GM23248 (cell line): ENCODE measurements at regions not wholly inside any gene's neighbourhood (a gene's known extent, or its start where the extent isn't known, plus 50 kb on each side); places are given as distances from the start of the nearest gene placed in this dataset.

Experiments used
- DNase-seq: peaks from one replicate; pipeline ENCODE4 v3.0.0-alpha.2; 2015
- H2AFZ ChIP-seq: fragments of 200-600 bp; sonication (generic); 2 replicates; pipeline ENCODE4 v1.6.1; 2016; ENCODE audit warnings: antibody characterized with exemption
- H3F3A ChIP-seq: fragments of 200-600 bp; sonication (generic); 2 replicates; pipeline ENCODE4 v1.6.1; 2016; ENCODE audit warnings: mild to moderate bottlenecking, antibody characterized with exemption, mixed run types; ENCODE audit not compliant: insufficient read depth
- H3K27ac ChIP-seq: fragments of 200-600 bp; sonication (generic); 2 replicates; pipeline ENCODE4 v1.5.1; 2016; ENCODE audit warnings: mild to moderate bottlenecking
- H3K27me3 ChIP-seq: fragments of 200-600 bp; sonication (generic); replicated peaks from 2 replicates; pipeline ENCODE4 v1.6.1; 2016; ENCODE audit warnings: mild to moderate bottlenecking; ENCODE audit not compliant: insufficient read depth
- H3K36me3 ChIP-seq: fragments of 200-600 bp; sonication (generic); 2 replicates; pipeline ENCODE4 v1.6.1; 2016; ENCODE audit warnings: low read depth, mild to moderate bottlenecking
- H3K4me1 ChIP-seq: fragments of 200-600 bp; sonication (generic); 2 replicates; pipeline ENCODE4 v1.6.1; 2016; ENCODE audit warnings: mild to moderate bottlenecking; ENCODE audit not compliant: insufficient read depth
- H3K4me2 ChIP-seq: fragments of 200-600 bp; sonication (generic); one replicate; pipeline ENCODE4 v1.6.1; 2016; ENCODE audit warnings: mild to moderate bottlenecking; ENCODE audit not compliant: unreplicated experiment
- H3K4me3 ChIP-seq: fragments of 200-600 bp; sonication (generic); 2 replicates; pipeline ENCODE4 v1.5.1; 2016; ENCODE audit warnings: mild to moderate bottlenecking
- H3K79me2 ChIP-seq: fragments of 200-600 bp; sonication (generic); 2 replicates; pipeline ENCODE4 v1.6.1; 2016; ENCODE audit warnings: mild to moderate bottlenecking; ENCODE audit not compliant: insufficient read depth
- H3K9ac ChIP-seq: fragments of 200-600 bp; sonication (generic); 2 replicates; pipeline ENCODE4 v1.6.1; 2016; ENCODE audit warnings: mild to moderate bottlenecking
- H3K9me2 ChIP-seq: fragments of 200-600 bp; sonication (generic); 2 replicates; pipeline ENCODE4 v1.6.1; 2016; ENCODE audit warnings: mixed run types, mild to moderate bottlenecking, moderate library complexity; ENCODE audit not compliant: insufficient read depth
- H3K9me3 ChIP-seq: fragments of 200-600 bp; sonication (generic); one replicate; pipeline ENCODE4 v1.6.1; 2017; ENCODE audit warnings: low read depth
- H4K20me1 ChIP-seq: fragments of 200-600 bp; sonication (generic); 2 replicates; pipeline ENCODE4 v1.6.0; 2016; ENCODE audit not compliant: insufficient read depth
- EZH2 ChIP-seq: fragments of 200-600 bp; sonication (generic); IDR thresholded peaks from 2 replicates; pipeline ENCODE4 v1.6.1; 2018; ENCODE audit warnings: antibody characterized with exemption, mild to moderate bottlenecking; ENCODE audit not compliant: insufficient read depth, poor library complexity, severe bottlenecking
- EZH2phosphoT487 ChIP-seq: fragments of 200-600 bp; sonication (generic); IDR thresholded peaks from 2 replicates; pipeline ENCODE4 v1.6.1; 2018; ENCODE audit warnings: antibody characterized with exemption, moderate library complexity, mild to moderate bottlenecking, low read depth; ENCODE audit not compliant: insufficient read depth
- WGBS, 2 experiments: methylation state at CpG; one replicate each; pipeline ENCODE4 v1.1.6; 2015 to 2017; ENCODE audit warnings: low lambda C conversion rate in 2 of 2, low coverage in 1 of 2; ENCODE audit errors: missing lambda C conversion rate in 2 of 2; 5-methylcytosine and 5-hydroxymethylcytosine counted together
- in situ Hi-C: fragments of 300-500 bp; cut with MboI; formaldehyde crosslinking; loops from 2 replicates; pipeline ENCODE4 v1.15.0; 2020

DNA sequence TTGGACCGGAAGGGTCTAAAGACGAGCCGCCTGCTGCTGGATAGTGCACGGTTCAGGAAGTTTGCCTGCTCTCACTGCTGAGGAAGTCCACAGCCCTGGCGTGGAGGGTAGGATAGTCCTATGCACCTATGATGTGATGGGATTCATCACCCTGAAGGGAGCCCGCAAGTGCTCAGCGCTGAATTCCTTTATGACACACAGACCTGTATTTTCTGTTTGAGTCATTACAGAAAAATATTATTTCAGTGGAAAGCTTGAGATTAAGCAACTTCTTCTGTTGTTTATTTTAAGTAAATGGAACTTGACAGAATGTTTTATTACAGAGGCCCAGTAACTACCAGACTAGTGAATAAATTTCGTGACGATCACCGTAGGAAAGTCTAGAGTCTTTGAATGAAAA is 123.2 kb downstream of the TRIML1 start:
- Histone ChIP-seq H3K4me2 (no peak overlapping the region), H3K9me3 (peaks cover 3% of the 10 kb centered on the region), H3K27me3 (no peaks in the 10 kb centered on the region), H4K20me1 (no peaks in the 10 kb centered on the region), H3K4me3 (no peak overlapping the region), H2AFZ (no peak overlapping the region), H3F3A (no peaks in the 10 kb centered on the region), H3K4me1 (no peaks in the 10 kb centered on the region), H3K9ac (no peak overlapping the region), H3K79me2 (no peaks in the 10 kb centered on the region), H3K9me2 (no peaks in the 10 kb centered on the region), H3K27ac (no peak overlapping the region), H3K36me3 (no peaks in the 10 kb centered on the region)
- no peak for TF ChIP-seq EZH2phosphoT487
- TF ChIP-seq EZH2 = no peak
- WGBS, 2 experiments = 33 to 35% methylated on average over 10 of the region's 10 CpGs
- DNase-seq = no peak
- in situ Hi-C loops = no loop called here

DNA sequence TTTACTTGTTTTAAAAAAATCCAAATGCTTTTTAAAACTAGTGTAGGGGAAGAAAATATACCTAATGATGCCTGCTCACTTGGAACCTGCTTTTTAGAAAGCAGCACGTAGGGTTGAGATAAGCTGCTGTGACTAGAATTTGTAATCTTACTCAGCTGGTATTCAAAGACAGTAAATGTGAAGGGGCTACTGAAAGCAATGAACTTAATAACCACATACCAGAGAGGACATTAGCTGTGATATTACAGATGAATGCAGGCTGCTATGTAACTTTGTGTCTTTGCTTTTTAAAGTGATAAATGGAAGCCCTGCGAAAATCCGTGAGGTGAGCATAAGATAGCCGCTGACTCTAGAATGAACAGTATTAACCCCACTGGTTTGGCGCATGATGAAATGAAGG is 124.1 kb downstream of the TRIML1 start:
- Histone ChIP-seq H3K27ac (no peak overlapping the region), H4K20me1 (no peaks in the 10 kb centered on the region), H3K4me1 (no peaks in the 10 kb centered on the region), H2AFZ (no peak overlapping the region), H3K9me2 (no peaks in the 10 kb centered on the region), H3K4me3 (no peak overlapping the region), H3K79me2 (no peaks in the 10 kb centered on the region), H3K4me2 (no peak overlapping the region), H3K27me3 (no peaks in the 10 kb centered on the region), H3K9me3 (peaks cover 3% of the 10 kb centered on the region), H3K36me3 (no peaks in the 10 kb centered on the region), H3F3A (no peaks in the 10 kb centered on the region), H3K9ac (no peak overlapping the region)
- no peak for TF ChIP-seq EZH2phosphoT487
- no peak for TF ChIP-seq EZH2
- WGBS, 2 experiments = 58 to 61% methylated on average over 5 of the region's 5 CpGs
- DNase-seq = no peak
- in situ Hi-C loops = no loop called here

DNA sequence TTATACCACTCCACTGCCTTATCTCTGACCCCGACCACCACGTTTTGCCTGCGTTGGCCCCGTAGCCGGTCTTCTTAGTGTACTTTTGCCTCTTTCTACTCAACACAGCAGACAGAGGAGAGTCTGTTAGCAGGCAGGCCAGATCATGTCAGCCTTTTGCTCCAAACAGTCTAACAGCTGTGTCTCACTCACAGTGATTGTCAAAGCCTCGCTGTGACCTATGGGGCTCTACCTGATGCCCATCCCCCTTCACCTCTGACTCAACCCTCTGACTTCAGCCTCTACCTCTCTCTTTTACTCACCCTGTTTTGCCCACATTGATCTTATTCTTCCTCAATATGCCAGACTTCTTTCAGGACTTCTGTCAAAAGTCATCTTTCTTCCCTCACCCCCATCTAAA is 127.1 kb downstream of the TRIML1 start:
- Histone ChIP-seq H2AFZ (no peak overlapping the region), H3K4me3 (no peak overlapping the region), H3K27ac (no peak overlapping the region), H3K9me2 (no peaks in the 10 kb centered on the region), H3K9ac (no peak overlapping the region), H3K79me2 (no peaks in the 10 kb centered on the region), H4K20me1 (no peaks in the 10 kb centered on the region), H3F3A (no peaks in the 10 kb centered on the region), H3K9me3 (no peaks in the 10 kb centered on the region), H3K27me3 (no peaks in the 10 kb centered on the region), H3K36me3 (no peaks in the 10 kb centered on the region), H3K4me1 (no peaks in the 10 kb centered on the region), H3K4me2 (no peak overlapping the region)
- WGBS, 2 experiments = 60 to 64% methylated on average over 6 of the region's 6 CpGs
- no peak for DNase-seq
- no peak for TF ChIP-seq EZH2phosphoT487
- TF ChIP-seq EZH2 = no peak
- in situ Hi-C loops = no loop called here

- Histone ChIP-seq H3K9me3 (no peaks in the 10 kb centered on the region), H4K20me1 (no peaks in the 10 kb centered on the region), H3K9ac (no peak overlapping the region), H3K4me1 (no peaks in the 10 kb centered on the region), H3F3A (no peaks in the 10 kb centered on the region), H3K9me2 (no peaks in the 10 kb centered on the region), H3K36me3 (no peaks in the 10 kb centered on the region), H3K27me3 (no peaks in the 10 kb centered on the region), H2AFZ (no peak overlapping the region), H3K4me3 (no peak overlapping the region), H3K27ac (no peak overlapping the region), H3K79me2 (no peaks in the 10 kb centered on the region), H3K4me2 (no peak overlapping the region)
- WGBS, 2 experiments = 20% methylated on average over 13 of the region's 13 CpGs
- in situ Hi-C loops = no loop called here
- TF ChIP-seq EZH2 (no peak), EZH2phosphoT487 (no peak)
- no peak for DNase-seq
Observed at GRCh38 chr4:188268131-188268908, 129.1 kb downstream of the TRIML1 start.
